GM15510 (cell line): ENCODE measurements at regions not wholly inside any gene's neighbourhood (a gene's known extent, or its start where the extent isn't known, plus 50 kb on each side); places are given as distances from the start of the nearest gene placed in this dataset.

Experiments used
- POLR2A ChIP-seq: IDR thresholded peaks from 3 replicates; pipeline ENCODE4 v1.6.1; 2011; ENCODE audit warnings: borderline replicate concordance; ENCODE audit not compliant: insufficient read length; ENCODE audit errors: extremely low read depth

DNA sequence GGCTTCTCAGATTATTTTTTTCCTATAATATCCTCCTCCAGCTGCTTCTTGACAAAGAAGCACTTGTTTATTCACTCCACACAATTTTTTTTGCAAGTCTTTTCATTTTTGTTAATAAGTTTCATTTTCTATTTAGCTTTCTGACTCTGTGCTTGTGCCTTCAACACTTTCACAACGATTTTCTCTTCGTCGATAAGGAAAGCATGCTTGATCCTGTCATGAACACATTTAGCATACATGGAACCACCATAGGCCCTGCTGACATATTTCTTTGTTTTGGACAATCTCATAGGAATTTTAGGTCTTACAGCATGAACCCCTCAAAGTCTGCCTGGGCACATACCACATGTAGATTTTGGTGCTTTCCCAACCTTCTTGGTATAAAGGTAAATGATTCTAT is 346.0 kb downstream of the KCNRG start:
- no peak for TF ChIP-seq POLR2A

DNA sequence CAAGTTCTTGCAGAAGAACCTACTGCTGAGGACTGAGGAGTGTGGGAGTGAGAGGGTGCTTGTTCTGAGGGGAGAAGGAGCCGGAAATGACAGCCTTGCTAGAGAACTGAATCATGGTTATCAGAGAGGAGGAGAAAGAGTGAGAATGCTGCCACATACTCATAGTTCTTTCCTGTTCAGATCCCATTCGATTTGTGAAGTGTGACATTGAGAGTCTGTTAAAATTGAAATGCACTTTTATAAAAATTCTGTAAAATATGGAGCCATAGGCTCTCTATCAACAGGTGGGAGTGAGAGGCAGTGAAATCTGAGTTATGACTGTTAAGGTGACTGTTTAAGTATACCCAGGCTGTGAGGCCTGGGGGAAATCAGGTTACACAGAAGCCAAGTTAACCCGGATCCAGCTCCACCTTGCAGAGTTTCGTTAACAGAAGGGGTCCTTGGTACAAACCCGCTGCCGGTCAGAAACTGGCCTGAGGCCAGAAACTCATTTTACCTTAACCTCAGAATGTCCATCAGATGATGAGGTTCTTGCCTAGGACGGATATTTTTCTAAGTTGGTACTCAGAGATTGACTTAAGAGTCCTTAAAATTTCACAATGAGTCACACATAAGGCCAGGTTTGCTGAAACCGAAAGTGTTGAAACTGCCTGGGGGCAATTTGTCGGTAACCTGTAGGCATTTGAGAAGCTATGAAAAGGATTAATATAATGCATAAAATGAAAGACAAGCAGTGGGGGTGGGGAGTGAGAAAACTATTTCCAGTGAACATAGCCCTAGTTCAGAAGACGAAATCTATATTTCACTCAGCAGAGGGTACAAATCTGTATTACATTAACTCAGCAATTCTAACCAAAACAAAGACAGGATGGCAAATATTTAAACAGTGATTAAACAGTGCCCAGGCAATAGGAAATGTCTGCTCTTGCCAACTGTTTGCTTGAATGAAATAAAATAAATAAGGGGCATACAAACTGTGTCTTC is 350.5 kb downstream of the KCNRG start:
- TF ChIP-seq POLR2A = no peak

DNA sequence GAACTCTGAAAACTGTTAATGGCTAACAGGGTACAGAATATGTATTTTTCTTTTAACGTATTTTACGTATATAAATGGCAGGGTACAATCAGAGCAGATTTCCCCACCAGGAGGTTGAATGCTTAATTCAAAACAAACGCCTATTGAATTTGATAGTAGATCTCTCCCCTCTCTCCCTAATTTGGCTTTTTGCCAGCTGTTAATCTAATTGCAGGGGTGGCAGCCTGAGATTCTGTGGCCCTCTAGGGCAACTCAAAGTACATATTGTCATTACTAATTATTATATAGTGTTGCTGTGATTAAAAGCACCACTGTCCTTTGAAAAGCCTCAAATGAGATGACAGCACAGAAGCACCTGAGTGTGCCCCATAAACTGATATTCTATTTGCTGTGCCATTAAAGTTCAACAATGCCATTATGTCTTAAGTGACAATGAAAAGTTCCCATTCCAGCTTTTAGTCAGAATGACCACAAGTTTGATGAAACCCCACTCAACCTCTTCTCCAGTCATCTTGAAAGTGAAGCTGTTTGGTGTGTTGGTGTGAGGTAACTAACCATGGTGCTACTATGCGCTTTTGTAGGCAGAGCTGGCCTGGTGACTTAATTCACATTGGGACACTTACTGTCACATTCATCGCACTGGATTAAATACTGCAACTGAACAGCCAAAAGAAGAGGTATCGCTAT is 351.4 kb downstream of the KCNRG start:
- TF ChIP-seq POLR2A = no peak

DNA sequence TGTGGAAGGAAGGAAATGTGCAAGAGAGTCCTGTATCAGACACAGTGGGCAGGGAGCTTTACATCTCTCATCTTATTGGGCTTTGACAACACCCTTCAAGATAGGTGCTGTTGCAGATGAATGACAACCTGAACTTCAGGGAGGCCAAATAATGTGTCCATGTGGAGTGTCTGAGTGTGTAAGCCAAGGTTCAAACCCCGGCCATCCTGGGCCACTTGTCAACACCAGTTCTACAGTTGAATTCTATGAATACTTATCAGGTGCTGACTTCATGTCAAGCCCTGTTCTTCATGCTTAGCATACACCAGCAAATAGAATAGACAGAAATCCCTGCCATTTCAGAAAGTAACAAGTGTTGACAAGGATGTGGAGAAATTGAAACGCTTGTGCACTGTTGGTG is 354.4 kb downstream of the KCNRG start:
- TF ChIP-seq POLR2A = no peak

DNA sequence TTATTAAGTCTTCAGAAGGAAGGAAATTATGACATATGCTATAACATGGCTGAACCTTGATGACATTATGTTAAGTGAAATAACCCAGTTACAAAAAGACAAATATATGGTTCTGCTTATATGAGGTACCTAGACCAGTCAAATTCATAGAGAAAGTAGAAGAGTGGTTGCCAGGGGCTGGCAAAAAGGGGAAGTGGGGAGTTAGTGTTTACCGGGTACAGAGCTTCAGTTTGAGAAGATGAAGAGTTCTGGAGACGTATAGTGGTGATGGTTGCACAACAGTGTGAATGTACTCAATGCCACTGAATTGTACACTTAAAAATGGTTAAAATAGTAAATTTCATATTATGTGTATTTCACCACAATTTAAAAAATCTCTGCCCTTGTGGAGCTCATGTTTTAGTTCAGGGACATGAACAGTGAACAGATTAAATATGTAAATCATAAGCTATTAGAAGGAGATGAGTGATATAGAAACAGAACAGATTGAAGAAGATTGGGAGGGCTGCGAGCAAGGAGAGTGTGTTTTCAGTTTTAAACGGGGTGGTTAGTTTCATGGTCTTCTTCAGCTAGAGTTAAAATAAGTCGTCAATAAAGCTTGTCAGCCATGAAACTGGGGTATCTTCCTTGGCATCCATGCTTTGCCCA is 355.2 kb downstream of the KCNRG start:
- no peak for TF ChIP-seq POLR2A

DNA sequence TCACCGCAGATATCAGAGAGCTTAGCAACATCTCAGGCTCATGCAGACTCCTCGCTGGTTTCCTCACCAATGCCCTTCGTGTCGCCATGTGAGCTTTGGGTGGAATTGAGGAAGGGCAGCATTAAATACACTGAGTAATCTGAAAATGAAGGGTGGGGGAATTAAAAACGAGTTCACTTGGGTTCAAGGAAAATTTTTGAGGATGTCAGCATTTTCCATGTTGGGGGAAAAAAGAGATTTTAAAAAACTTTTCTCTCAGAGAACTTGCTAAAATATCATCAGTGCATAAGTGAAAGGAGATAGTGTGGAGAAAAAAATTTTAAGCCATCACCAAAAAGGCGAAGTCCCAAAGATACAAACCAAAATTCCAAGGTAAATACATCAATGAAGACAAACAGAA is 359.3 kb downstream of the KCNRG start:
- TF ChIP-seq POLR2A = no peak

DNA sequence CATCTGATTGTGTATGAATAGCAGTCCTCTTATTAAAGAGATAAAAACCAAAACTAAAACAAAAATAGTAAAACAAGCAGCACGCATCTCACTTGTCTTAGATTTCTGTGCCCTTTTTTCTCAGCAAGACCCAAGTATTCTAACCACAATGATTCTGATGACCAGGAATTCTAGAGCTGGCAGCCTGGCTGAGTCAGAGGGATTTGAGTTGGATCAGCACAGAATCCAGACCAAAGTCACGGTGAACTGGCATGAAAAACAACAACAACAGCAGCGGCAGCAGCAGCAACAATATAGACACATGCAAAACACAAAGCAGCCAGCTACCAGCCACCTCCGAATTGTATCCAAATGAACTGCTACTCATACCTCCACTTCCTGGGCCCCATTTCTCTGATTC is 360.5 kb downstream of the KCNRG start:
- TF ChIP-seq POLR2A = no peak

DNA sequence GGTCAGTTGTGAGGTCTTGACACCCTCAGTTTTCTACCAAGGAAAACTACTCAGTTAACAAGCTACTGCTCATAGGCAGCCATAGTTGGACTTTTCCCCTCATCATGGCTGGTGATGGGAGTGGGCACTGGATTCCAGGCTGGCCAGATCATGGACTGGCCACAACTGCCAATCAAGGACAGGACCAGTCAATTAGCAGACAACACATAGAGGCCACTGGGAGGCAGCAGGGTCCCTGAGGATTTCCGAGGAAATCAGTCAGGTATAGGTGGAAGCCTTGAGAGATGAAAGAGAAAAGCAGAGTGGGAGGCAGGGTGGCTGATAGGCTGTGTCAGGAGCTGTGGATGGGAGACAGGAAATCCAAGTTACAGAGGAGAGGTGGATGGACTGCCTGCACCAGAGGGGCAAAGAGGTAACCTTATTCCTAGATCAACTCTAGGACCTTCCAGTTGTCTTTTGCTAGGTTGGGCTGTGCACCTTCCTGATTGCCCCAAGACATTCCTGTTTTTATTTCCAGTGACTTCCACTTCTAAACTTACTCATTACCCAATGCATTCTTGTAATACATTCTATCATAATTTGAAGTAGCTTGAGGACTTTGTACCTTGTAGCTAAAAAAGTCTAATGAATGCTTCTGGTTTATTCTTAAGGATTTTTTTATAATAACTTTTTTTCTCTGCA is 361.8 kb downstream of the KCNRG start:
- TF ChIP-seq POLR2A = no peak

DNA sequence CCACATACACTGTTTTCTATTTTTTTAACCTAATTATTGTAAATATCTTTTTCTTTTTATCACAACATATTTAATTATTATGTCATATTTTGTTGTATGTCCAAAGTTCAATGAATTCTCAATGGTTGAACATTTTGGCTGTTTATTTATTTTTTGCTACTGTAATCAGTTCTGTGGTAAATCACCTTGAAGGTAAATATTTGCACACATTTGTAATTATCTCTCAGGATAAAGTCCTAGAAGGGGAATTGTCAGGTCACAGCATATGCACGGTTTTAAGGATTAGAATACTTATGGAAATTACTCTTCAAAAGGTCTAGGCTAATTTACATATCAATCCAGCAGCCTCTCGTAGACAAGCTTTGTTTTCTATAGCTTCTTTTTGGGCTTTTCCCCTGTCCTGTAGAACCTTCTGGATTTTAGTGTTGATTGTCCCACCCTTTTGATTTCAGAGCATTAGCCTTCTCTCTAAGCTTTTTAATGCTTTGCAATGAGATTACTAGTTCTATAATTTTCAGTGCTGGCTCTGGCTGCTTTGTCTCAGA is 362.6 kb downstream of the KCNRG start:
- no peak for TF ChIP-seq POLR2A

DNA sequence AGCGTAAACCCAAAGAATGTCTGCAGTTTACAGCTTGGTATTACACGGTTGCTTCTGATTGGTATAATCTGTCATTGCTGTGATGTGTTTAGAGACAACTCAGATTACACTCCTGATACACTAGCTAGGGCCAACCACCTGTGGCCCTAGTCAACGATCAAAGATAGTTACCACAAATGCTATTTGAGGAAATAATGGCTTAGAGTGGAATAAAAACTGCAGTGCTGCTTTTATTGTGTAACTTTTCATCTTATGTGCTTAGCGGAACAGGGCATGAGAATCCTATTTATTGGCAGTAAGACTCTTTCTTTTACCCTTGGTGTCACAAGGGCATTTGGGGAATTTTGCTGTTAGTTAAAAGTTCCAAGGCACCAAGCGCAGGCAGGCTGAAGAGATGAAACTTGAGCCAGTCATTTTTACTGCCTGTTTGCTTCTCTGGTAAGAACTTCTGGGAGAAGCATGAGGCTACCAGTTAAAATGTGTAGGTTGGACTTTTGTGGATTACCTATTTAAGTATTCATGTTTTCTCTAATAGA is 363.3 kb downstream of the KCNRG start:
- no peak for TF ChIP-seq POLR2A

DNA sequence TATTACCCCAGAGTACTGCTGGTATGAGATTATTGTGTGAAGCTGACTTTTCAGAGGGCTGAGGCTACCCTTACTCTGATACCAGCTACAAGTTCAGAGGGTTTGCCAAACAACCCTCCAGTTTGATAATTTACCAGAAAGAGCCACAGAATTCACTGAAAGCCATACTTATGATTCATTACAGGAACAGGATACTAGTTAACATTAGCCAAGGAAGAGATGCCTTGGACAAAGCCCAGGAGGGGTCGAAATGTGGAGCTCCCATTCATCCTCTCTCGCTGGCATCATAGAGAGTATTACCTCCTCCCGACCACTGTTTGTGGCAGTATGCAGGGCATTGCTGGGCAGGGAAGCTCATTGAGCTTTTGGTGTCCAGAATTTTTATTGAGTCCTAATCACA is 364.3 kb downstream of the KCNRG start:
- TF ChIP-seq POLR2A = no peak

DNA sequence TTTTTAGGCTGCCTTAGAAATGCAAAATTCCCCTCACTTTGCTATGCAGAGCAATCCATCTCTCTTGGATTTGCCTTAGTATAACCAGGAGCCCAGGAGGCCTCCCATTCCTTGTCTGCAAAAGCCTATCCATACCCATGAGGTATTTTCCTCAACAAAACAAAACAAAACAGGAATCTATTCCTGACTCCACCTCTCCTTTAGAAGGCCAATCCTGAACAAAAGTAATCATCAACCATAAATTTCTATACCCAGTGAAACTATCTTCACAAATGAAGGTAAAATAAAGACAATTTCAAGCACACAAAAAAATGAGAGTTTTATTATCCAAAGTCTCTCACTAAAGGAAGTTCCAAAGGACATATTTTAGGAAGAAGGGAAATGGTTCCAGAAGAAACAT is 365.7 kb downstream of the KCNRG start:
- no peak for TF ChIP-seq POLR2A

DNA sequence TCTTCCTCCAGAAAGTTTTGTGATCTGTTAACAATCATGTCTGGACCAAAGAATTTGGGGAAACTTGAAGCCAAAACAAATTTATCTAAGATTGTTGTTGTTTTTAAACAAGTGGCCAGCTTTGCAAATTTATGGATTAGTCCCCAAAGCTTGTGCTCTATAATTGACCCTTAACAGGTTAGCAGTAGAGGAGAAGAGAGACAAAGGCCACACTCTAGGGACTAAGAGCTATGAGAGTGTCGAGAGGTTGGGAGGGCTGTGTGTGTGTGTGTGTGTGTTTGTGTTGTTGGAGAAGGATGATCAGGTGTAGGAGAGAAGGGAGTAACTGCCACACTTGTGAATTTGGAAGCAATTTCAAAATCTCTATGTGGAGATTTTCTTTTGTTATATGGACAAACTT is 367.3 kb downstream of the KCNRG start:
- TF ChIP-seq POLR2A = no peak

DNA sequence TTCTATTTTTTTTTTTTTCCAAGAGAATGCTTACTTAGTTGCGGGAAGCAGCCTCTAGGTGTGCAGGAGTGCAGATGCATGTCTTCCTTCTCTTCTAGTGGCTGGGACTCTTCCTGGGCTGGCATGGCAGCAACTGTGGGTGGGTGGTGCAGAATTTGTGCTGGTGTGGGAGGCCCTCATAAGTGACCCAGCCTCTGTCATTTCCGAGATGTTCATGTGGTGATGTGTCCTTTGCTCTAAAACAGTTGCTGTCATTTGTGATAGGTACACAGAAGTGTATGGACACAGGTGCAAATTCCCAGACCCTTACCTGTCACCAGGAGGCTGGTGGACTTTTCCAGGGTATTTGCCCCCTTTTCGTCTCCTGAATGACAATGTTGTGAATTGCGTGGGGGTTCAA is 367.7 kb downstream of the KCNRG start:
- no peak for TF ChIP-seq POLR2A
